ENCODE measurements at regions not wholly inside any gene's neighbourhood (a gene's known extent, or its start where the extent isn't known, plus 50 kb on each side); places are given as distances from the start of the nearest gene placed in this dataset.

DNA sequence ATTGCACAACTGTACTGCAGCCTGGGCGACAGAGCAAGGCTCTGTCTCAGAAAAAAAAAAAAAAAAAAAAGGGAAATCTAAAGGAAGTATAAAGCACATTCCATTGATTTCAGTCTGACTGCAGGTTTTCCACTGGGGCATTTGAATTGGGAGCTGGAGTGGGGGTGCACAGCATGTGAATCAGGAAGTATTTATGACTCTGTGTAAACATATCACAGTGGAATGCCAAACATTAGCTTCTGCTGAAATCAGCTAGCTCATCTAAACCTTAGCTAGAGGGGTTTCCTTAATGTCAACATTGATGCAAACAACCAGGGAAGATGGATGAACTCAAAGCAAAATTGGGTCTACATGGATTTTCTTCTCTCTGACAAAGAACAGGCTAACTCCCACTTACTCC, 641.0 kb upstream of the EEF2KMT start:
- ChIA-PET POLR2A (no interaction called here), CTCF (no interaction called here)
- H3K27ac ChIP-seq (ENCODE audit: low read depth, low read length) = no peak overlapping the region
- no peak overlapping the region for H3K4me3 ChIP-seq (ENCODE audit: low read depth, low read length)
- no peak for DNase-seq (ENCODE audit: low read depth, low spot score)
- H3K27me3 ChIP-seq (ENCODE audit: control insufficient read depth, insufficient read depth, low read length) = no peaks in the 10 kb centered on the region
- TF ChIP-seq, protein P1, sequence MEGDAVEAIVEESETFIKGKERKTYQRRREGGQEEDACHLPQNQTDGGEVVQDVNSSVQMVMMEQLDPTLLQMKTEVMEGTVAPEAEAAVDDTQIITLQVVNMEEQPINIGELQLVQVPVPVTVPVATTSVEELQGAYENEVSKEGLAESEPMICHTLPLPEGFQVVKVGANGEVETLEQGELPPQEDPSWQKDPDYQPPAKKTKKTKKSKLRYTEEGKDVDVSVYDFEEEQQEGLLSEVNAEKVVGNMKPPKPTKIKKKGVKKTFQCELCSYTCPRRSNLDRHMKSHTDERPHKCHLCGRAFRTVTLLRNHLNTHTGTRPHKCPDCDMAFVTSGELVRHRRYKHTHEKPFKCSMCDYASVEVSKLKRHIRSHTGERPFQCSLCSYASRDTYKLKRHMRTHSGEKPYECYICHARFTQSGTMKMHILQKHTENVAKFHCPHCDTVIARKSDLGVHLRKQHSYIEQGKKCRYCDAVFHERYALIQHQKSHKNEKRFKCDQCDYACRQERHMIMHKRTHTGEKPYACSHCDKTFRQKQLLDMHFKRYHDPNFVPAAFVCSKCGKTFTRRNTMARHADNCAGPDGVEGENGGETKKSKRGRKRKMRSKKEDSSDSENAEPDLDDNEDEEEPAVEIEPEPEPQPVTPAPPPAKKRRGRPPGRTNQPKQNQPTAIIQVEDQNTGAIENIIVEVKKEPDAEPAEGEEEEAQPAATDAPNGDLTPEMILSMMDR (IDR thresholded peaks at IDR 0.05; ENCODE audit: low read depth, low read length) = no peak
- H3K9me3 ChIP-seq (ENCODE audit: control insufficient read depth, insufficient read depth, low read length) = peaks cover 47% of the 10 kb centered on the region

DNA sequence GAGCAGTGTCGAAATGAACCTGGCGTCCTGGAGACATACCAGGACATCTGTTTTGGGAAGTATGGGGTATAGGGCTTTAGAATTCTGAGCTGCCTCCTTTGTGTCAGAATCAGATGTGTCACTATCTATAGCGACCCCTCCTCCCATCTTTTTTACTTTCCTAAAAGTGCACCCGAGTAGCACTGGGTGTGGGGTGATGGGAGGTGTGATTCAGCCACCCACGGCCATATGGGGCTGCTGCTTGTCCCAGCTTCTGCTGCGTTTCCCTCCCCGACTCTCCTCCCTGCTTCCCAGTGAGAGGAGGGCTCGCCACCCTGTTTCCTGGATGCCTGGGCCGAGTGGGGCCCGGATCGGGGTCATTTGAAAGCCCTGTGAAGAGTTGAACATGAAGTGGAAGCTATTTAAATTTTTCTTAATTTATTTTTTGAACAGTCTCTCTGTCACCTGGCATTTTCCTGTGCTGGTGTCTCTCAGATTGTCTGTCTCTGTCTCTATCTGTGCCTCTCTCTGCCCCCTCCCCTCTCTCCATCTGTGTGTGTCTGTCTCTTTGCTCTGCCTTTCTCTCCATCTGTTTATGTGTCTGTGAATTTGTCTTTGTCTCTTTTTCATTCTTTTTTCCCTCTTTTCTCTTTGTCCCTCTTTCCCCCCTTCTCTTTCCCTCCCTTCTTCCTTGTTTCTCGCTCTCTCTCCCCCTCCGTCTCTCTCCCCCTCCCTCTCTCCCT, 638.8 kb upstream of the EEF2KMT start:
- Histone ChIP-seq H3K27me3 (ENCODE audit: control insufficient read depth, insufficient read depth, low read length) (no peaks in the 10 kb centered on the region), H3K27ac (ENCODE audit: low read depth, low read length) (no peak overlapping the region), H3K9me3 (ENCODE audit: control insufficient read depth, insufficient read depth, low read length) (peaks cover 55% of the 10 kb centered on the region), H3K4me3 (ENCODE audit: low read depth, low read length) (no peak overlapping the region)
- POLR2A ChIA-PET = no interaction called here
- TF ChIP-seq, protein P1 (IDR thresholded peaks at IDR 0.05; ENCODE audit: low read depth, low read length) = no peak
- DNase-seq (ENCODE audit: low read depth, low spot score) = no peak
- CTCF ChIA-PET = no interaction called here

DNA sequence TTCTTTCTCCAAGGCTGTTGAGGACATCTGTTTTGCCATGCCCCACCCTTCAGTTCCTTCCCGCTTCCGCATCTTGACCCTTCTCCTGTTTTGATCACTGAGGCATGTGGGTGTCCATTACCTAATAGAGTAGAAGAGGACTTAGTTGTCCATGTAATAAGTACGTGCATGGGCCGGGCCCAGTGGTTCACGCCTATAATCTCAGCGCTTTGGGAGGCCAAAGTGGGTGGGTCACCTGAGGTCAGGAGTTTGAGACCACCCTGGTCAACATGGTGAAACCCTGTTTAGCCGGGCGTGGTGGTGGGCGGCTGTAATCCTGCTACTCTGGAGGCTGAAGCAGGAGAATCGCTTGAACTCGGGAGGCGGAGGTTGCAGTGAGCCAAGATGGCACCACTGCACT, 637.8 kb upstream of the EEF2KMT start:
- TF ChIP-seq, protein P1 (IDR thresholded peaks at IDR 0.05; ENCODE audit: low read depth, low read length) = no peak
- Histone ChIP-seq H3K27me3 (ENCODE audit: control insufficient read depth, insufficient read depth, low read length) (no peaks in the 10 kb centered on the region), H3K27ac (ENCODE audit: low read depth, low read length) (no peak overlapping the region), H3K4me3 (ENCODE audit: low read depth, low read length) (no peak overlapping the region), H3K9me3 (ENCODE audit: control insufficient read depth, insufficient read depth, low read length) (peaks cover 49% of the 10 kb centered on the region)
- ChIA-PET CTCF (no interaction called here), POLR2A (no interaction called here)
- DNase-seq (ENCODE audit: low read depth, low spot score) = no peak

DNA sequence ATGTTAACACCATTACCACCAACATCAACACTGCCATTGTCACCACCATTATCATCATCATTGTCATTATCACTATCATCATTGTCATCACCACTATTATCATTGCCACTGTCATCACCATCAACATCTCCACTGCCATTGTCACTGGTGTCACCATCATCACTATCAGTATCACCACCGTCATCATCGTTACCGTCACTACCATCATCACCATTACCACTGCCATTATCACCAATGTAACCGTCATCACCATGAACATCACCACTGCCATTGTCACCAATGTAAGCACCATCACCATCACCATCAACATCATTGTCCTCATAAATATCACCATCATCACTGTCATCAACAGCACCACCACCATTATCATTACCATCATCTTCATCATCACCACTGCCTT, 633.2 kb upstream of the EEF2KMT start:
- POLR2A ChIA-PET = no interaction called here
- no peak for DNase-seq (ENCODE audit: low read depth, low spot score)
- Histone ChIP-seq H3K27me3 (ENCODE audit: control insufficient read depth, insufficient read depth, low read length) (no peaks in the 10 kb centered on the region), H3K9me3 (ENCODE audit: control insufficient read depth, insufficient read depth, low read length) (peaks cover 38% of the 10 kb centered on the region), H3K27ac (ENCODE audit: low read depth, low read length) (no peak overlapping the region), H3K4me3 (ENCODE audit: low read depth, low read length) (no peak overlapping the region)
- CTCF ChIA-PET = no interaction called here
- TF ChIP-seq, protein P1 (IDR thresholded peaks at IDR 0.05; ENCODE audit: low read depth, low read length) = no peak

DNA sequence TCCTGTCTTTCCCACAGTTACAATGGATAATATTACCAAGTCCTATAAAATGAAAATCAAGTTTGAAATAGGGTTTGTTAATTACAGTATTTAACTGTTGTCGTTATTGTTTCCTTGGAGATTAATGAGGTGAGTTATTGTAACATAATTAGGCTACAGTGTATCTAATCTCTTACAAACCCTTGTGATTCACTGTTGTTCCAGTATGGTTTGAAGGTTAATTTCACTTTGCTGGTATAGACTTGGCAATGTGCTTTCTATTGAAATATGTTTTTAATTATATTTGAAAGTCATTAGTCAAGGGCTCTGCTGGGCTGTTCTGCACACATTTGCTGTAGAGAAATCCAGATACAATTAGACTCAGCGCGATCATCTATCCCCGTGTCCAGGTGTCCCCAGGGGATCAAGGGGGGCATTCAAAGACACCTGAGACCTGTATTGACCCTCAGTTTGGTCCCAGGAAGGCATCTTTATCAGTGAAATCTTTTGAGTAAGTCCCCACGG, 624.6 kb upstream of the EEF2KMT start:
- Histone ChIP-seq H3K9me3 (ENCODE audit: control insufficient read depth, insufficient read depth, low read length) (peaks cover 47% of the 10 kb centered on the region), H3K4me3 (ENCODE audit: low read depth, low read length) (no peak overlapping the region), H3K27ac (ENCODE audit: low read depth, low read length) (no peak overlapping the region), H3K27me3 (ENCODE audit: control insufficient read depth, insufficient read depth, low read length) (no peaks in the 10 kb centered on the region)
- TF ChIP-seq, protein P1 (IDR thresholded peaks at IDR 0.05; ENCODE audit: low read depth, low read length) = no peak
- ChIA-PET POLR2A (no interaction called here), CTCF (no interaction called here)
- no peak for DNase-seq (ENCODE audit: low read depth, low spot score)
